ENCODE measurements at regions not wholly inside any gene's neighbourhood (a gene's known extent, or its start where the extent isn't known, plus 50 kb on each side); places are given as distances from the start of the nearest gene placed in this dataset.
"Not testable (repeated sequence)": the region's sequence is repeated elsewhere in the genome, so short reads cannot be mapped to it uniquely, and the experiment has no call there.

GRCh38 chr13:100983111-100983510, 308.5 kb upstream of the TMTC4 start:
- Histone ChIP-seq H3K9me3 (no peaks in the 10 kb centered on the region), H3K36me3 (ENCODE audit: low read depth) (no peaks in the 10 kb centered on the region), H3K4me1 (ENCODE audit: low read depth) (no peaks in the 10 kb centered on the region), H3K4me3 (no peak overlapping the region)
- DNase-seq (no peak), ATAC-seq (no peak)
- no peak for TF ChIP-seq CTCF (IDR thresholded peaks at IDR 0.05)
- intact Hi-C loops (cut with DNase I, micrococcal nuclease) = no loop called here

GRCh38 chr13:100980171-100980570, 305.6 kb upstream of the TMTC4 start:
- intact Hi-C loops (cut with DNase I, micrococcal nuclease) = no loop called here
- Histone ChIP-seq H3K9me3 (no peaks in the 10 kb centered on the region), H3K36me3 (ENCODE audit: low read depth) (no peaks in the 10 kb centered on the region), H3K4me1 (ENCODE audit: low read depth) (no peaks in the 10 kb centered on the region), H3K4me3 (no peak overlapping the region)
- DNase-seq (no peak), ATAC-seq (no peak)
- TF ChIP-seq CTCF (IDR thresholded peaks at IDR 0.05) = no peak

GRCh38 chr13:100977841-100978240, 303.2 kb upstream of the TMTC4 start:
- ATAC-seq = no peak
- intact Hi-C loops (cut with DNase I, micrococcal nuclease) = no loop called here
- no peaks in the 10 kb centered on the region for H3K36me3 ChIP-seq (ENCODE audit: low read depth)
- H3K9me3 ChIP-seq = no peaks in the 10 kb centered on the region
- no peaks in the 10 kb centered on the region for H3K4me1 ChIP-seq (ENCODE audit: low read depth)
- TF ChIP-seq CTCF (IDR thresholded peaks at IDR 0.05) = no peak
- no peak overlapping the region for H3K4me3 ChIP-seq
- no peak for DNase-seq

- ATAC-seq (no peak), DNase-seq (no peak)
- no peak for TF ChIP-seq CTCF (IDR thresholded peaks at IDR 0.05)
- Histone ChIP-seq H3K9me3 (no peaks in the 10 kb centered on the region), H3K36me3 (ENCODE audit: low read depth) (no peaks in the 10 kb centered on the region), H3K4me1 (ENCODE audit: low read depth) (no peaks in the 10 kb centered on the region), H3K4me3 (no peak overlapping the region)
- intact Hi-C loops (cut with DNase I, micrococcal nuclease) = no loop called here
Observed at GRCh38 chr13:100976993-100977392, 302.4 kb upstream of the TMTC4 start.

- H3K9me3 ChIP-seq; DNase-seq; H3K4me3 ChIP-seq; ATAC-seq; intact Hi-C loops (cut with DNase I, micrococcal nuclease); H3K4me1 ChIP-seq (ENCODE audit: low read depth); H3K36me3 ChIP-seq (ENCODE audit: low read depth): not testable (repeated sequence)
Observed at GRCh38 chr13:100975666-100976065, 301.1 kb upstream of the TMTC4 start.

GRCh38 chr13:100962585-100962984, 288.0 kb upstream of the TMTC4 start:
- no peak for TF ChIP-seq CTCF (IDR thresholded peaks at IDR 0.05)
- DNase-seq = no peak
- no peaks in the 10 kb centered on the region for H3K4me1 ChIP-seq (ENCODE audit: low read depth)
- intact Hi-C loops (cut with DNase I, micrococcal nuclease) = no loop called here
- no peak for ATAC-seq
- no peaks in the 10 kb centered on the region for H3K9me3 ChIP-seq
- no peak overlapping the region for H3K4me3 ChIP-seq
- H3K36me3 ChIP-seq (ENCODE audit: low read depth) = no peaks in the 10 kb centered on the region
